Omental fat pad (tissue), 3 donors: ENCODE measurements at regions not wholly inside any gene's neighbourhood (a gene's known extent, or its start where the extent isn't known, plus 50 kb on each side); places are given as distances from the start of the nearest gene placed in this dataset.

Experiments used
- ATAC-seq: fragments of 150-250 bp; one replicate; pipeline ENCODE4 v1.9.1; 2016; ENCODE audit warnings: mild to moderate bottlenecking, moderate library complexity; ENCODE audit not compliant: low FRiP score
- DNase-seq: peaks from one replicate; pipeline ENCODE4 v3.0.0-alpha.2; 2019; ENCODE audit warnings: low spot score
- CTCF ChIP-seq, 3 donors: fragments of 450-650 bp; IDR thresholded peaks; one replicate each; pipeline ENCODE4 v1.5.1; 2016 to 2017; ENCODE audit warnings: antibody characterized with exemption in 3 of 3, mild to moderate bottlenecking in 3 of 3, moderate library complexity in 2 of 3

GRCh38 chr12:116687888-116688287 lies 50.0 kb downstream of the SPRING1 start:
- ATAC-seq (peak; percentile 51), DNase-seq (no peak)
- no peak for TF ChIP-seq CTCF (IDR thresholded peaks at IDR 0.05)

GRCh38 chr12:116684891-116685290 lies 53.0 kb downstream of the SPRING1 start:
- TF ChIP-seq CTCF (IDR thresholded peaks at IDR 0.05), result no peak
- ATAC-seq (no peak), DNase-seq (no peak)

GRCh38 chr12:116677202-116677661 lies 60.6 kb downstream of the SPRING1 start:
- ATAC-seq (no peak), DNase-seq (no peak)
- no peak for TF ChIP-seq CTCF (IDR thresholded peaks at IDR 0.05)

- no peak for ATAC-seq
- no peak for TF ChIP-seq CTCF (IDR thresholded peaks at IDR 0.05)
- DNase-seq, result no peak
These were observed 62.3 kb downstream of the SPRING1 start for GRCh38 chr12:116675339-116676107.

- ATAC-seq (no peak), DNase-seq (no peak)
- no peak for TF ChIP-seq CTCF (IDR thresholded peaks at IDR 0.05)
These were observed 63.2 kb downstream of the SPRING1 start for GRCh38 chr12:116674643-116675183.

GRCh38 chr12:116673681-116674111 lies 64.2 kb downstream of the SPRING1 start:
- no peak for DNase-seq
- no peak for ATAC-seq
- no peak for TF ChIP-seq CTCF (IDR thresholded peaks at IDR 0.05)
